Ishikawa (cell line): ENCODE measurements at regions not wholly inside any gene's neighbourhood (a gene's known extent, or its start where the extent isn't known, plus 50 kb on each side); places are given as distances from the start of the nearest gene placed in this dataset.
A peak's percentile ranks its signal among the peaks of the same experiment; 100 is the strongest.

Experiments used
- CEBPB ChIP-seq: IDR thresholded peaks from 2 replicates; pipeline ENCODE4 v1.6.1; 2012
- CREB1 ChIP-seq: IDR thresholded peaks from 2 replicates; pipeline ENCODE4 v1.6.1; 2012; ENCODE audit warnings: low read depth
- EGR1 ChIP-seq: IDR thresholded peaks from 2 replicates; pipeline ENCODE4 v1.6.1; 2012
- EP300 ChIP-seq: IDR thresholded peaks from 2 replicates; pipeline ENCODE4 v1.6.1; 2012; ENCODE audit warnings: borderline replicate concordance
- FOXM1 ChIP-seq: IDR thresholded peaks from 2 replicates; pipeline ENCODE4 v1.6.1; 2012; ENCODE audit warnings: low read depth, borderline replicate concordance
- NFIC ChIP-seq: IDR thresholded peaks from 2 replicates; pipeline ENCODE4 v1.6.1; 2012
- RAD21 ChIP-seq: IDR thresholded peaks from 2 replicates; pipeline ENCODE4 v1.6.1; 2012; ENCODE audit warnings: low read depth
- TAF1 ChIP-seq: IDR thresholded peaks from 2 replicates; pipeline ENCODE4 v1.6.1; 2012; ENCODE audit warnings: low read depth, mild to moderate bottlenecking
- TCF12 ChIP-seq: IDR thresholded peaks from 2 replicates; pipeline ENCODE4 v1.6.1; 2012; ENCODE audit warnings: low read depth
- TEAD4 ChIP-seq: IDR thresholded peaks from 2 replicates; pipeline ENCODE4 v1.6.1; 2012
- YY1 ChIP-seq: IDR thresholded peaks from 2 replicates; pipeline ENCODE4 v1.6.1; 2012; ENCODE audit warnings: low read depth
- ZBTB7A ChIP-seq: IDR thresholded peaks from 2 replicates; pipeline ENCODE4 v1.6.1; 2012; ENCODE audit warnings: low read depth
- TF ChIP-seq, protein P1 (sequence below): IDR thresholded peaks from 2 replicates; pipeline ENCODE4 v1.6.1; 2012; ENCODE audit warnings: low read depth, mild to moderate bottlenecking
- TF ChIP-seq, protein P2 (sequence below): IDR thresholded peaks from 2 replicates; pipeline ENCODE4 v1.6.1; 2012
- TF ChIP-seq, protein P3 (sequence below): IDR thresholded peaks from 2 replicates; pipeline ENCODE4 v1.6.1; 2012

DNA sequence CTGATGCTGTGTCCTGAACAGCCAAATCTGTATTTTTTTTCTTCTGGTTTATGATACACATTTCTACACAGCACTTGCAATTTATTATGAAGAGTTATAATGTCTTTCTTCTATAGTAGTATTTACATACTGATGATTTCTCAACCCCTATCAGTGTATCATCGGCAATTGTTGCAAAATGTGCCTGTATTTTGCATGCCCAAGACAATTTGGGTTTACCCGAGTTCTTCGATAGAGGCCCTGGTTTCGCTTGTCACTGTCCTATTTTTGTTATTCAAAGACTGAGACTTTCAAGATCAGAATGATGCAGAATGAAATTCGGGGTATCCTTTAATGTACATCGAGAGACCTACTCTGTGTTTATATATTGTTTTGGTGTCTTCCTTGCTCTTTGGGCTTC is 184.5 kb upstream of the PRSS58 start:
- TF ChIP-seq TAF1 (no peak), TEAD4 (no peak), FOXM1 (no peak), EGR1 (no peak), ZBTB7A (no peak), EP300 (no peak), CREB1 (no peak), RAD21 (no peak)
- TF ChIP-seq, protein P1, sequence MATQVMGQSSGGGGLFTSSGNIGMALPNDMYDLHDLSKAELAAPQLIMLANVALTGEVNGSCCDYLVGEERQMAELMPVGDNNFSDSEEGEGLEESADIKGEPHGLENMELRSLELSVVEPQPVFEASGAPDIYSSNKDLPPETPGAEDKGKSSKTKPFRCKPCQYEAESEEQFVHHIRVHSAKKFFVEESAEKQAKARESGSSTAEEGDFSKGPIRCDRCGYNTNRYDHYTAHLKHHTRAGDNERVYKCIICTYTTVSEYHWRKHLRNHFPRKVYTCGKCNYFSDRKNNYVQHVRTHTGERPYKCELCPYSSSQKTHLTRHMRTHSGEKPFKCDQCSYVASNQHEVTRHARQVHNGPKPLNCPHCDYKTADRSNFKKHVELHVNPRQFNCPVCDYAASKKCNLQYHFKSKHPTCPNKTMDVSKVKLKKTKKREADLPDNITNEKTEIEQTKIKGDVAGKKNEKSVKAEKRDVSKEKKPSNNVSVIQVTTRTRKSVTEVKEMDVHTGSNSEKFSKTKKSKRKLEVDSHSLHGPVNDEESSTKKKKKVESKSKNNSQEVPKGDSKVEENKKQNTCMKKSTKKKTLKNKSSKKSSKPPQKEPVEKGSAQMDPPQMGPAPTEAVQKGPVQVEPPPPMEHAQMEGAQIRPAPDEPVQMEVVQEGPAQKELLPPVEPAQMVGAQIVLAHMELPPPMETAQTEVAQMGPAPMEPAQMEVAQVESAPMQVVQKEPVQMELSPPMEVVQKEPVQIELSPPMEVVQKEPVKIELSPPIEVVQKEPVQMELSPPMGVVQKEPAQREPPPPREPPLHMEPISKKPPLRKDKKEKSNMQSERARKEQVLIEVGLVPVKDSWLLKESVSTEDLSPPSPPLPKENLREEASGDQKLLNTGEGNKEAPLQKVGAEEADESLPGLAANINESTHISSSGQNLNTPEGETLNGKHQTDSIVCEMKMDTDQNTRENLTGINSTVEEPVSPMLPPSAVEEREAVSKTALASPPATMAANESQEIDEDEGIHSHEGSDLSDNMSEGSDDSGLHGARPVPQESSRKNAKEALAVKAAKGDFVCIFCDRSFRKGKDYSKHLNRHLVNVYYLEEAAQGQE, result no peak
- TF ChIP-seq, protein P2, sequence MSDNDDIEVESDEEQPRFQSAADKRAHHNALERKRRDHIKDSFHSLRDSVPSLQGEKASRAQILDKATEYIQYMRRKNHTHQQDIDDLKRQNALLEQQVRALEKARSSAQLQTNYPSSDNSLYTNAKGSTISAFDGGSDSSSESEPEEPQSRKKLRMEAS, result no peak

DNA sequence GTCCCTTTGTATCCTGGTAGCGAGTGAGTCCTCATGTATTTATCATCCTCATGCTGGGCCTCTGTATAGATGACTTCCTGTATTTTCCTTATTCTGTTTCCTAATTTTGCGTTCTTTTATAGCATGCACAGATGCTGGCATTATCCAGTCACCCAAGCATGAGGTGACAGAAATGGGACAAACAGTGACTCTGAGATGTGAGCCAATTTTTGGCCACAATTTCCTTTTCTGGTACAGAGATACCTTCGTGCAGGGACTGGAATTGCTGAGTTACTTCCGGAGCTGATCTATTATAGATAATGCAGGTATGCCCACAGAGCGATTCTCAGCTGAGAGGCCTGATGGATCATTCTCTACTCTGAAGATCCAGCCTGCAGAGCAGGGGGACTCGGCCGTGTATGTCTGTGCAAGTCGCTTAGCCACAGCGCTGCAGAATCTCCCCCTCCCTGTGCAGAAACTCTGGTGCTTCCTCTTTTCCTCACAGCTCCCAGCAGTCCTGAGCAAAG is 183.1 kb upstream of the PRSS58 start:
- TF ChIP-seq FOXM1, result no peak

DNA sequence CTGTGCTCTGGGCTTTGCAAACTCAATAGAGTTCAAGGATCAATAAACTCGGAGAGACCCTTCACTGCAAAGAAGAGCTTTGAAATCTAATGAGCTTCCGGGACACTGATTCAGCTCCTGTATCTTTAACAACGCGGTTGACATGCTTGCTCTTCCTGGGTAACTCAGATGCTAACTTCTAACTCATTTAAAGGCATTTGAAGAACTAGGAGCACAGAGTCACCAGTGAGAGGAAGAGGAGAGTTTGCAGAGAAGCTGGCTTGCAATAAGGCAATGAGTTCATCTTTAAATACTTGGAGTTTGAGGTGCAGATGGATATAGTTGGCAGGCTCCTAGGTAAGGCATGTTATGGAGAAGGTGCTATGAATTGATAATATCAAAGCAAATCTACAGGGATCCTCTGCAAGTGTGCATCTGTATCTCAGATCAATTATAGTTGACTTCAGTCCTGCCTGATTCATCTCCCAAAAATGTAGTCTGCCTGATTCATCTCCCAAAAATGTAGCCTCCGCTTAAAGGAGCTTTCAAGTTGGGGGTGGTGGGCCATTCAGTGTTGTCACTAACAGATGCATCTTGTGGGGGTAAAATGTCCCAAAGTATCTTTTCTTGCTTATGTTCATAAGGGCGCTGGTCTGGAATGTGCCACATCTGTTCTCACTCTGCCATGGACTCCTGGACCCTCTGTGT is 182.5 kb upstream of the PRSS58 start:
- TF ChIP-seq TEAD4 (0 out of 2 replicates have a peak, but pooled peaks have one; percentile 14), TCF12 (no peak)

DNA sequence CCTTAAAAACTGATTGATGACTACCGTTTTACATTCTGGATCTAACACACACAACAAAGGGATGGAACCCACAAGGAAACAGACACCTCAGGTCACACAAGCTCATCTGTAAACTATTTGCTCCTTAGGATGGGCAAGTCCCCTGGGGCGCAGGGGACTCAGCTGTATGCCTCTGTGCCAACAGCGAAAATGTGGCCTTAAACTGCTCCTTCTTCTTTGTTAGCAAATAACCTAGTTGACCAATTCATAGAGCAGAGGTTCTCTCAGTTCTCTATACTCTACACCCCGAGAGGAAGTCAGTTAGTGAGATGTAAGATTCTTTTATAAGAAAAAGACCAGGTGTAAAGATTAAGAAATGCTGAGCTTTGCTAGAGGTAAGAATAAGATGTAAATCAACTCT is 181.9 kb upstream of the PRSS58 start:
- TF ChIP-seq, protein P2, result no peak
- no peak for TF ChIP-seq TAF1
- TF ChIP-seq ZBTB7A, result no peak
- no peak for TF ChIP-seq EP300
- TF ChIP-seq CREB1, result no peak
- no peak for TF ChIP-seq TCF12
- TF ChIP-seq, protein P1, result no peak
- no peak for TF ChIP-seq NFIC

DNA sequence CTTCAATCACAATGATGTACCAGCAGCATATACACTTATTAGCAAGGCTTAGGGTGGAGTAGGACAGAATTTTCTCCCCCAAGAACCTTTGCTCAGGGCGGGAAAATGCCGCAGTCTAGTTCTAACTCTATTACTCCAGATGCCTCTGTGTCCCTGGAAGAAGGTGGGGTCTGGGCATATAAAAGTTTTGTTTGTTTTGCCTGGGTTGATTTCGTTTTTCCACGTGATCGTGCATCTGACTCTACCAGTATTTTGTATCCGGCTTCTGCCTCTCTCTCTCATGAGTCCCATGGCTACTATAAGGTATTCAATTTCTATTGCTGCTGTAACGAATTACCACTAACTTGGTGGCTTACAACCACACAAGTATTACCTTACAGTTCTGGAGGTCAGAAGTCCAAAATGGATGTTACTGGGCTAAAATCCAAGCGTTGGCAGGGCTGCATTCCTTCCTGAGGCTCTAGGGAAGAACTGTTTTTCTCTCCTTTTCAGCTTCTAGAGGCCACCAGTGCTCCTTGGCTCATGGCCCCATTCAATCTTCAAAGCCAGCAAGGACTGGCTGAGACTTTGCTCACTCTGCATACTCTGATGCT is 181.2 kb upstream of the PRSS58 start:
- no peak for TF ChIP-seq TCF12
- TF ChIP-seq TEAD4, result no peak
- no peak for TF ChIP-seq EGR1
- TF ChIP-seq CEBPB, result no peak
- TF ChIP-seq, protein P3, sequence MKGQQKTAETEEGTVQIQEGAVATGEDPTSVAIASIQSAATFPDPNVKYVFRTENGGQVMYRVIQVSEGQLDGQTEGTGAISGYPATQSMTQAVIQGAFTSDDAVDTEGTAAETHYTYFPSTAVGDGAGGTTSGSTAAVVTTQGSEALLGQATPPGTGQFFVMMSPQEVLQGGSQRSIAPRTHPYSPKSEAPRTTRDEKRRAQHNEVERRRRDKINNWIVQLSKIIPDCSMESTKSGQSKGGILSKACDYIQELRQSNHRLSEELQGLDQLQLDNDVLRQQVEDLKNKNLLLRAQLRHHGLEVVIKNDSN, result no peak
- TF ChIP-seq, protein P1, result no peak
- no peak for TF ChIP-seq YY1
- no peak for TF ChIP-seq CREB1
- TF ChIP-seq FOXM1, result no peak
- TF ChIP-seq EP300, result no peak
